Ureter (tissue), 1 donor: ENCODE measurements at regions not wholly inside any gene's neighbourhood (a gene's known extent, or its start where the extent isn't known, plus 50 kb on each side); places are given as distances from the start of the nearest gene placed in this dataset.
"Not testable (repeated sequence)": the region's sequence is repeated elsewhere in the genome, so short reads cannot be mapped to it uniquely, and the experiment has no call there.

Experiments
- DNase-seq: peaks from one replicate; pipeline ENCODE4 v3.0.0-alpha.2; 2020; ENCODE audit warnings: low spot score
- donor health status: DM: yes; HTN: yes; CAD: no.

DNA sequence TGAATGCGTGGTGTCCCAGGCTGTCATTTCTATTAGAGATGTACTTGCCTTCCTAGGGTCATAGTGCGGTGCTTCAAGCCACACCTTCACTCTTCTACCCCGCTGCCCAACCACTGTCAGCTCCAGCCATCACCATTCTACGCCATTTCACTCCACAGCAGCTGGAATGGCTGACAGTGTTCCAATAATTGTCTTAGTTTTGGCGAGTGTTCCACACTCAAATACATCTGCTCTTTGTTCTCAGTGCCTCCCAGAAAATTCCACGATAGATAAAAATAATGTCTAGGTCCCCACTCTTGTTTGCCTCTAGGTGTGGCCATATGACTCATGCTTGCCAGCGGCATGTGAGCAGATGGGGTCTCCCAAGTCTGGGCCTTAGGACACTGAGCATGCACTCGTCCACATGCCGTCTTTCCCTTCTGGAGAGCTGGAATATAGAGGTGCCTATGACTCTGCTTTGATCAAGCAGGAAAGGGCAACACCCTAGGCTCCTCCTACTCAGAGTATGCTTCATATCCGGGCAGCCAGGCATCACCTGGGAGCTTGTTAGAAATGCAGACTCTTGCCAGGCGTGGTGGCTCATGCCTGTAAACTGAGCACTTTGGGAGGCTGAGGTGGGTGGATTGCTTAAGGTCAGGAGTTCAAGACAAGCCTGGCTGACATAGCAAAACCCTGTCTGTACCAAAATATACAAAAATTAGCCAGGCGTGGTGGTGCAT lies 163.0 kb downstream of the BRMS1L start:
- no peak for DNase-seq

DNA sequence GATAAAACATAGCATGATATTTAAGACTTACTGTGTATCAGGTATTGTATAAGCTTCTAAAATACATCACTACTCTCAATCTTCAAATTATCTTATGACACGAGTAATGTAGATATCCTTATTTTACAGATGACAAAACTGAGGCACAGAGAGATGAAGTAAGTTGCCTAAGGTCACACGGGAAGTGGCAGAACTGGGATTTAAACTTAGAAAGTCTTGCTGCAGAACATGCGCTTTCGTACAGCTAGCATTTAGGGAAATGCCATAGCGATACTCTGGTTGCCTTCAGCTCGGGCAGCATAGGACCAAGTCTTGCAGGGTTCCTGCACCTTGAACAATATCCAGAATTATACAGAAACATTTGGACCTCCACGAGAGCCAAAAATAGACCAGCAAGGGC lies 162.4 kb downstream of the BRMS1L start:
- DNase-seq: no peak

DNA sequence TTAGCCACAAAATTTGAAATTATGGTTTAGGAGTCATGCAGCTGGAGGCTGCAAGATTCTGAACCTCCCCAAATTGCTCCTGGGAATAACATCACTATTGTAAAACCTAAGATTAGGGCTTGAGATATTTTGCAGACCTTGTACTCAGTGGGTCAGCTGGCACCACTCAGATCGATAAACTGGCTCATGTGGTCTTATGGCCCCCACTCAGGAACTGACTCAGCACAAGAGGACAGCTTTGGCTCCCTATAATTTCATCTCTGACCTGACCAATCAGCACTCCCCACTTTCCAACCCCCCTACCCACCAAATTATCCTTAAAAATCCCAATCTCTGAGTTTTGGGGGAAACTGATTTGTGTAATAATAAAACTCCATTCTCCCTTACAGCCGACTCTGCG lies 161.6 kb downstream of the BRMS1L start:
- no peak for DNase-seq

DNA sequence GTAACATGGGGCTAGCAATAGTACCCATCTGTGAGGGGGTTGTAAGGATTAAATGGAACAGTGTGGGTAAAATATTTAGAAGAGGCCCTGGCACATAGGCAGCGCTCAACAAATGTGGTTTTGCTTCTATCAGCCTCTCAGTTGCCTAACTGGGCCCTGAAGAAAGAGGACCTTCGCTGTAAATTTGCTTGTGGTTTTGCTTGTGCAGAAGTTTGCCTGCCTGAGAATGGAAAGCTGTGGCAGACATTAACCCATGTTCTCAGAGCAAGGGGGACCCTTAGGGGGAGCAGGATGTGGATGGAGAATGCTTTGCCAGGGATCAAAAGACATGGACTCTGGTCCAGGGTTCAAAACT lies 160.1 kb downstream of the BRMS1L start:
- DNase-seq: no peak

DNA sequence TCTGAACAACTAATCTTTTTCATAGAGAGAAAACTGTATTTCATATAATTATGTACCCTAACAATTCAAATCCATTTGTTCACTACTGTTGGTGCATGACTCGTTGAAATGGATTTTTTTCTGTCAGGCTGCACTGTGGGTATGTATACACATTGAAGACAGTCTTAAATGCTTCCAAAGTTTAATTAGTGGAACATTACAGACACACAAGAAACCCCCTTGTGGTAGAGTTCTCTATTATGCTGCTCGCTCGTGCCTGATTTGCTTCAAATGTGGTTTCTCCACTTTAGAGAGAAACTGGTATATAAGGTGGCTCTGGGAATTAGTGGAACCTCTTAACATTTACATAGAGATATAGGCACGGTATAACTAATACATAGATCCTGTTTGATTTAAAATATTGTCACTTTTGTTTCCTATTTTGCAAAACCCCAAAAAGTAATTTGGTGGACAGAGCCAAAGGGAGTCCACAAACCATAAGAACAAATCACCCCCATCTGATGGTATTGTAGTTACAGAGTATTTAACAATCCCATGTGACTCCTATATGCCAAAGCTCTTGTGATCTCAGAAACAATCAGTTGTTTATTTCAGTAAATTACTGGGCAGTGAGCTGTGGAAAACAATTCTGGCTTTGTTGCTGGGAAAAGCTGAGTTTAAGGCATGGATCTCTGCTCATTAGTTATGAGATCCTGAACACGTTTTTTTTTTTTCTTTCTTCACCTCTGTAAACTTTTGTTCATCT lies 159.5 kb downstream of the BRMS1L start:
- no peak for DNase-seq

DNA sequence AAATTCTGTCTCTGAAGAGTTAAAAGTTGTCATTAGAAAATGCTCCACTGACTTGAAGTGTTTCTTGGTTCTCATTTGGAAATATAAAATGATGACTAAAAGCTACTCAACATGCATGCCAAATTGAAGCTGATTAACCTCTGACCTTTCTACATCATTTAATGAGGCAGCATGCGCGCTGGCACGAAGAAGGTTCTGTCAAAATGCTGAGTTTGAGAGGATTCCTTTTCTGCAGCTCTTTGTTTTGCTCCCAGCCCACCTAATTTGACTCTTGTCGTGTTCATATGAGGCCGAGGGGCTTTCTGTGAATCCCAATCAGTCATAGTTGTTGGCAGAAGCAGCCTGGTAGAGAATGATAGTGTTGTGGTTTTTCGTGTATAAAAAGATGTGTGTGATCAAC lies 153.4 kb downstream of the BRMS1L start:
- DNase-seq: no peak

DNA sequence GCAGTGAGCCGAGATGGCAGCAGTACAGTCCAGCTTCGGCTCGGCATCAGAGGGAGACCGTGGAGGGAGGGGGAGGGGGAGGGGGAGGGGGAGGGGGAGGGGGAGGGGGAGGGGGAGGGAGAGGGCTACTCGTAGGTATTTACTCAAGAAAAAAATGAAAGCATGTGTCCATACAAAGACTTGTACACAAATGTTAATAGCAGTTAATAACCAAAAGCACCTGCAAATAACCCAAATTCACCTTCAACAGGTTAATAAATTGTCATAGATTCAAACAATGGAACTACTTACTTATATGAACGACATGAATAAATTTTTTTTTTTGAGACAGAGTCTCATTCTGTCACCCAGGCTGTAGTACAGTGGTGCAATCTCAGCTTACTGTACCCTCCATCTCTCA lies 152.4 kb downstream of the BRMS1L start:
- no peak for DNase-seq

DNA sequence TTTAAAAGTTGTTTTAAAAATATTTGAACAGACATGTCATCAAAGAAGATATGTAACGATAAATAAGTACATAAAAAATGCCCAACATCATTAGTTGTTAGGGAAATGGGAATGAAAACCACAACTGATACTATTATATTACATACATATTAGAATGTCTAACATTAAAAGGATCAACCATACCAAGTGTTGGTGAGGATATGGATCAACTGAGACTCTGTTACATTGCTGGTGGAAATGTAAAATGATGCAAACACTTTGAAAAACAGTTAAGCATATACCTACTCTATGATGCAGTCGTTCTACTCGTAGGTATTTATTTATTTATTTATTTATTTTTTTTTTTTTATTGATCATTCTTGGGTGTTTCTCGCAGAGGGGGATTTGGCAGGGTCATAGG lies 149.7 kb downstream of the BRMS1L start:
- no peak for DNase-seq

DNA sequence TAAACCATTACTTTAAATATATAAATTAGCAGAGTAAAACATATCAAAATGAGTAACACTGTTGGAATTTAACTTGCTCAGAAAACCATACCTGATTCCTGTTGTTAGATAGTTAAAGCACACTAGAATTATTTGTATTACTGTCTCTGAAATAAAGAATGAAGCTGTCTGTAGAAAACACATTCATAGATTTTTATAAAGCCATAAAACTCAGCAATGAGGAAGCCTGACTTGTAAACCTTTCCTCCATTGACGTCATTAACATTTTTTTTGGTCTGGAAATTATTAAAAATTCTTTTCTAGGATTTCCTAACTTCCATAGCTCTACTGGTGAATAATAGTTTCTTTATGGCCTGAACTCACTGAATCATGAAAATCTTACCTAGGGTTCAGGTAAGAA lies 147.6 kb downstream of the BRMS1L start:
- DNase-seq: no peak

DNA sequence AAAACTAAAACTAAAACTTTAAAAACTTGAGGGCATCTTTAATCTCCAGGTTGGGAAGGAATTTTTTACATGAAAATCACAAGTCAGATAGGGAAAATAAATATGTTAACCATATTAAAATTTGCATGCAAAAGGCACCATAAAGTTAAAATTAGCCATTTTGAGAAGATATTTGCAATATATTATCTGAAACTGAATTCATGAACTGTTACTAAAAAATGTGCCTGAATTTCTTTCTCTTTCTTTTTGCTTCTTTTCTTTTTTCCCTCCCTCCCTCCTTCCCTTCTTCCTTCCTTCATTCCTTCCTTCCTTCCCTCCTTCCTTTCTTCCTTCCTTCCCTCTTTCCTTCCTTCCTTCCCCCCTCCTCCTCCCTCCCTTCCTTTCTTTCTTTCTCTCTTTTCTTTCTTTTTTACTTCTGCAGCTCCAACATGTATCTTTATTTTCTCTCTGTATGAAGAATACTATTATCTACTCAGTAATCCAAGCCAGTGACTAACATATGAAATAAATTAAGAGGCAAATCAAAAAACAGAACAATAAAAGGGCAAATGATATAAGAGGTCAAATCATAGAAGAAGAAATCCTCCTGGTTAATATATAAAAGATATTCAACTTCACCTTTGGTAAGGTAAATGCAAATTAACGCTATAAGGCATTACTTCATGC lies 146.0 kb downstream of the BRMS1L start:
- DNase-seq: no peak

DNA sequence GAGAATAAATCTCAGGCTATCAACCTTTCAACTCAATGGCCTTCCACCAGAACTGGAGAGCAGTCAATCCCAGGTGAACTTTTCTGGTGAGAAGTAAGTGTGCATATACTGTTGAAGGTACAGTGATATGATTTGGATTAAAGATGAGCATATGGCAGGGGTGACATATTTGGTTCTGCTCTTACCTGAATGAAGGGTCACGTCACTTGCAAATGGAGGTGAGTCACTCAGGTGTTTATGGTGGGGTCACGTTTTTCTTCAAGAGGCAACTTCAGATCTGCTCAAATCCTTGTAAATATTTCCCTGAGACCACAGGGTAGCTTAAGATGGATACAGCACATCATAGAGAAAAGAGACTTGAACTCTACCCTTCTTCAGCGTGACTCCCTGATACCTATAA lies 143.2 kb downstream of the BRMS1L start:
- DNase-seq: no peak

DNA sequence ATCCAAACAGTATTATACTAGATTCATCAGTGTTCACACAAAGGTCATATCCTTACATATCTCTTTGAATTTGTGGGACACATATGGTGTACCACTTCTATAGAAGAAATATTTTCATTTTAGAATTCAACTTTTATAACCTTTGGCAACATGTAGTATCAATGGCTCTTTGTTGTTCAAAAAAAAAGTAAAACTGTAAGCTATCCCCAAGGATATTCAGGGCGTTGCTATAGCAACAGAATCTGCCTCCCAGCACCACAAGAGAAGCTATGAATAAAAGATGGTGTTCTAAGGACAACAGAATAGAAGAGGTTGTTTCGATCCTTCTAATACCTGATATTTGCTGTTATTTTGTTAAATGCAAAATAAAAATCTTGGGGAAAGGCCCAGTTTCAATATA lies 139.3 kb downstream of the BRMS1L start:
- no peak for DNase-seq

DNA sequence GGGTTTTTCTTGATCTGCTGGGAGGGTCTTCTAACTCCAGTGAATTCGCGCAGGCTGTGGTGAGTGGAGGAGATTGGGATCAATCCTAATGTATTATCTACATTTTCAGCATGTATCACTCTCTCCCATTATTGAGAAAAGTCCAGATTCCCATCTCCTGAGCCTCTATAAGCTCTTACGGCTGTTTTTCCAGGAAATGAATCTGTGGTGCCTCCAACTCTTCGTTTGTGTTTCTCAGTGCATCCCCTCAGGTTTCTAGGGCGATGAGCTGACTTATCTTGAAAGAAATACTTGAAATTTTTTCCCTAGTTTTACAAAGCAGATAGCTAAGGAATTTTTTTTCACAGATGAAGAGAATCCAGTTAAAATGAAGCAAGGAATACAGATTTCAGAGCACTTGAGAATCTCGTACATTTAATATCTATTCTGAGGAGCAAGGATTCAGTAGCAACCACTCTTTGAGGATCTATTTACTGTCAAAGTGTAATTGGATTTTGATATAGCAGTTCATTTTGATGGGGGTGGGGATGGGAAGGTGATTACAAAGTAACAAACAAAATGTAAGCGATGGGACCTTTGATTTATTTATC lies 138.7 kb downstream of the BRMS1L start:
- DNase-seq: no peak

DNA sequence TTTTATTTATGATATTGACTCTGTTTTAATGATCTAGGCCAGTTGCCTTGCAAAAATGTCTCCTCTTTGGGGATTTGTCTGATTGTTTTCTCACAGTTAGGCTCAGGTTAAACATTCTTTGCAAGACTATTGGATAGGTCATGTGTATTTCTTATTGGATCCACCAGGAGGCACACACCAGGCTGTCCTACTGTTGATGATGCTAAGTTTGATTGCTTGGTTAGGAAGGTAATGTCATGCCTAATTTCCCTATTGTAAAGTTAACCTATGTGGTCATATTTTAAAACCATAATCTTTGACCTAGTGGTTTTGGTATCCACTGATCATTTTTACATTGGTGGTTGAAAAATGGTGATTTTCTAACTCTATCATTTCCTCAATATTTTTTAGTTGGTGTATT lies 137.1 kb downstream of the BRMS1L start:
- no peak for DNase-seq

DNA sequence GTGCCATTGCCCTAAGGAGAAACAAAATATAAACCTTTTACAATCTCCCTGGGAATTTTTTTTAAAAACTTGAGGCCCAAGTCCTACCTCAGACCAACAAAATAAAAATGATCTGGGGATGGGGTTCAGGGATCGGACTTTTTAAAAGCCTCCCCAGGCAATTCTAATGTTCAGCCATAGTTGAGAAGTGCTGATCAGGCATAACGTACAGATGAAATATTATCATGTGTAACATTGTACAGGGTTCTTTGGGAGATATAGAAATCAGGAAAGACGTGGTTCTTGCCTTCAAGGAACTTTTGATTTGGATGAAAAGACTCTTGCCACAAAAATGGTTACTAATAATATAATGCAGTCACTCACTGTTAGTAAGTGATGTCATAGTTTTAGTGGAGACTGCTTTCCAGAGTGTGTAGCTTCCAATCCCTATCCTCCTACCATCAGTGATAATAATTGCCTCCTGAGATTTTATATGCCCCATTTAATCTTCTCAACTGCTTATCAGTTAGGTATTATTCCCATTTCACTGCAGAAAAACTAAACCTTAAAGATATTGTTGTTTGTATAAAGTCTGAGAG lies 135.6 kb downstream of the BRMS1L start:
- DNase-seq: no peak

DNA sequence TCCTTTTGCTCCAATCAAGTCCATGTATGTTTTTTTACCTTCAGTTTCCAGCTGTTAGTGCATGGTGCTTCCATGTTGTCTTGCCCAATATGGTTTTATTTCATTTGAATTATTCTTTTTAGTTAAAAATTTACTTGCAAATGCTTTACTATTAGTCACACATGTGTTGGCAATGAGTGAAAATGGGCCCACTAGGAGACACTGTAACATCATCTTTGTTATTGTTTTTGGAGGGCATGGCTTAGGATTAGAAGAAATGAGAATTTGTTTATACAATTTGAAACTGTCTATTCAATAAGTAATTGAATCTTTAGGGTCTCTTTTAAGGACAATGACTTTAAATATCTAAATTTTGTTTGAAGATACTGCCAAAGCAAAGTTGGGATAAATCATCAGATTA lies 133.7 kb downstream of the BRMS1L start:
- DNase-seq: no peak

DNA sequence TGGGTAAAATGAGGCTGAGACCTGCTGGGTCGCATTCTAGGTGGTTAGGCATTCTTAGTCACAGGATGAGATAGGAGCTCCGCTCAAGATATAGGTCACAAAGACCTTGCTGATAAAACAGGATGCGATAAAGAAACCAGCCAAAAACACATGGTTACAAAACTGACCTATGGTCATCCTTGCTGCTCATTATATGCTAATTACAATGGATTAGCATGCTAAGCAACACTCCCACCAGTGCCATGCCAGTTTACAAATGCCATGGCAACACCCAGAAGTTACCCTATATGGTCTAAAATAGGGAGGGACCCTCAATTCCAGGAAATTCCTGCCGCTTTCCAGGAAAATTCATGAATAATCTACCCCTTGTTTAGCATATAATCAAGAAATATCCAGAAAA lies 132.4 kb downstream of the BRMS1L start:
- no peak for DNase-seq

DNA sequence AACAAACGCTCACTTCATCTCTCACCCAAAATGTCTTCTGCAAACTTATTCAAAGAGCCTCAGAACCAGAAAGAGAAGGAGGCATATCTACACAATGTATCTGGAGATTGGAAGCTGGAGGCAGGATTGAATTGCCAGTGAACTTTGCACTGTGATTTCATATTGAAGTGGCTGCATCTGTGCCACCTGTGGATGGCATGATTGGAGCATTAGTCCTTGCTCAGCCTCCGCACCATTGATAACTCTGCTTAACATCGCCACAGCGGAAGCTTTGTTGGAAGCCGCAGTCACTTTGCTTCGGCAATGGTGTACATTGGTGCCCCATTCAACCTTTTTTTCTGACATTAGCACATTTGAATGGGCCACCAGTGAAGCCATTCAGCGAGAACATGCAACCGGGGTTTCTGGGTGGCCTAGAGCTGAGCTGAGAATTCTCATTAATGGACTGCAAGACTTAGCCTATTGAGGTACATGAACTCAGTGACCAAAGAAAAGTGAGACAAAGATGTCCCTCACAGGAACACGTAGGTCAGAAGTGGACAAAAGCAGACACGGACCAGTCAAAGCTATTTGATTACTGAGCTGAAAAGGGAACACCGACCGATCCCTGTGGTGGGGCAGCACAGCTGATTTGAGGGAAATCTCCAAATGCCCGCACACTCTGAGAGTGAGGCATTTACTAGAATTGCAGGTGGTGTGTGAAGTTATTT lies 130.4 kb downstream of the BRMS1L start:
- DNase-seq: no peak

DNA sequence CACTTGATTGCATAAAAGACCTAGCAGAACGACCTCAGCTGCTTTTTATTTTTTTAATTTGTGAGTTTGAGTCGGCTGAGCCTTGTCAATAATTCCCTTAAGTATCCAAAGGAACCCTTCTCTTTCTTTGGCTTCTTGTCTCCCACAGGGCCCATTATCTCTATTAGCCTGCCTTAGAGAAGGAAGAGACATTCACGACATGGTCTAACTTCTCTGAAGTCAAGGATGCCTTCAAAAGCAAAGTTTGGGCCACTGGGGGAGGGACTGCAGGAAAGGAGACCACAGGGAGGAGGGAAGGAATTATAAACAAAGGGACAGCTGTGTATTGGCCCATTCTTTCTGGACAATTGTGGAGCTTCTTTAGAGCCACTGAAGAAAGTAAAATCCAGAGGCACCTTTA lies 126.4 kb downstream of the BRMS1L start:
- DNase-seq: no peak

DNA sequence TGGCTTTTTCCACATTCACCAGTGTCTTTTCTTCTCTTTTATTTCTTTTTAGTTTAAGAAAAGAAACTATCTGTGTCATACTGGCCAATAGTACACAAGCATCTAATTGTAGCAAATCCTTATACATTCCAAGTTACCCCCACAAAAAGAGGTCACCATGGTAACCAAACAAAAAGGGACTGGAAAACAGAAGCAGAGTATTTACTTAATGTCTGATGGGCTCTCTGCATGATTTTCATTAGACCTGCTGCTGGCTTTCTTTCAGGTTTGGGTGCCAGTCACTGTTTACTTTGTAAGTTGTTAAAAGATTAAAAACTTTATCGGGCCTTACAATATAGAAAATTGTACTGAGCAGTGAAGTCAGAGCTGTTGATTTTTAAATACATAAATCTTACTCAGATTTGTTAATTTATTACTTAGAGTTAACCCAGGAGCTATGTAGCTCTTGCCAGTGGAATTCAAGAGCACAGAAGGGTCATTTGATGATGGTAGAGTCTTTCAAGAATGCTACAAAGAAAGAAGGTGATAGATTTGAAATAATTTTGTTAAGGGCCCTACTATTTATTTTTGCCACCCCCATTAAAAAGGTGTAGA lies 123.9 kb downstream of the BRMS1L start:
- DNase-seq: no peak

DNA sequence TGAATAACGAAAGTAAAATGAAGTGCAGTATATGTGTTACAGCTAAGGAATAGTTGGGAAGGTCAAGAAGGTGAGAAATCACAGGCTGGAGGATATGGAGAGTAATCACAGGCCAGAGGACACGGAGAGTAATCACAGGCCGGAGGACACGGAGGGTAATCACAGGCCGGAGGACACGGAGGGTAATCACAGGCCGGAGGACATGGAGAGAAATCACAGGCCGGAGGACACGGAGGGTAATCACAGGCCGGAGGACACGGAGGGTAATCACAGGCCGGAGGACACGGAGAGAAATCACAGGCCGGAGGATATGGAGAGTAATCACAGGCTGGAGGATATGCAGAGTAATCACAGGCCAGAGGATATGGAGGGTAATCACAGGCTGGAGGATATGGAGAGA lies 121.8 kb downstream of the BRMS1L start:
- DNase-seq: not testable (repeated sequence)
